ENCODE measurements at regions not wholly inside any gene's neighbourhood (a gene's known extent, or its start where the extent isn't known, plus 50 kb on each side); places are given as distances from the start of the nearest gene placed in this dataset.

DNA sequence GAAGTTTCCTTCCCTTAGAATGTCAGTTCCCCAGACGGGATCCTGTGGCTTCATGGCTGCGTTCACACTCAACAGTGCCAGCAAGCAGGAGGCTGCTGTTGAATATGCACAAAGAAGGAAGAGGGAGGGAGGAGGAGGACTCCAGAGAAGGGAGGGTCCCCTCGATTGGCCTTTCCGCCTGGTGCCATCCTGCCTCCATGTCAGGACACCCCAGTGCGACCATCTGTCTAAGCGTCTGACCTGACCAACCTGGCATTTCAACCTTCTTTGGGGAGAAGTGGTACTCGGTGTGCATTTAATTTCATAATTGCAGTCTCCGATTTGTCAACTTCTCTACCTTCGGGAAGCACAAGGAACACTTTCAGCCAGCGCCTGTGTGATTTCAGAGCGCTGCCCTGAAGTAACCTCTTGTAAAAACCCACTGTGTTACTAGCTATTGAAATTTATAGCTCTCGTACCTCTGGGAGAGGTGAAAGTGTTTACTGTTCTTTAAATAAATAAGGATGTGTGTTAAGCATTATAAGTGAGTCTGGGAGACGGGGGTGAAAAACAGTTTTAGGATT is 1491.9 kb downstream of the TBC1D22A start:
- no peak for DNase-seq

DNA sequence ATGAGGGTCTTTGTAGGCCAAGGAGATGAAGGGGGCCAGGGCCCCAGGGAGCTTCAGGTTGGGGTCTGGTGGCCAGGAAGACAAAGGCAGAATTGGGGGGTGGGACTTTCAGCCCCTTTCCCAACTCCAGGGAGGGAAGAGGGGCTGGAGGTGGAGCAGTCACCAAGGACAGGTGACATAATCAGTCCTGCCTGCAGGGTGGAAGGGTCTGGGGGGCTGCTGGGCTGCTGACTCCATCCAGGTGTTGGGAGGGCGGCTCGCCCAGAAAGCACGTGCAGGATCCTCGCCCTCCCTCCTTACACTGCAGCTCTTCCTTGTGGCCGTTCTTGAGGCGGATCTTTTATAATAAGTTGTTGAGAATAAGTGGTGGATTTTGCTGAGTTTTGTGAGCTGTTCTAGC is 1491.1 kb downstream of the TBC1D22A start:
- DNase-seq = no peak

DNA sequence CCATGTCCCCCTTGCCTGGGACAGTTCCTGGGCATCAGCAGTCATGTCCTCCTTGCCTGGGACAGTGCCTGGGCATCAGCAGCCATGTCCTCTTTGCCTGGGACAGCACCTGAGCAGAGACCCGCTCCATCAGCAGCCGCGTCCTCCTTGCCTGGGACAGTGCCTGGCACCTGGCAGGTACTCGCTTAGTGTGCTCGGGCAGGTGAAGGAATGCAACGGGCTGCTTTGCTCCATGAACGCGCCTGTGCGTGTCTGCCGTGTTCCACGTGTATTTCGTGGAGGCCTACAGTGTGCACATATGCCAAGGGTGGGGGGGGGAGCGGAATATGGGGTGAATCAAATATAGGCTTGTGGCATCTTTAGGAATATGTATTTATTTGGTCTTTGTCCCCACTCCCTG is 1490.7 kb downstream of the TBC1D22A start:
- no peak for DNase-seq

DNA sequence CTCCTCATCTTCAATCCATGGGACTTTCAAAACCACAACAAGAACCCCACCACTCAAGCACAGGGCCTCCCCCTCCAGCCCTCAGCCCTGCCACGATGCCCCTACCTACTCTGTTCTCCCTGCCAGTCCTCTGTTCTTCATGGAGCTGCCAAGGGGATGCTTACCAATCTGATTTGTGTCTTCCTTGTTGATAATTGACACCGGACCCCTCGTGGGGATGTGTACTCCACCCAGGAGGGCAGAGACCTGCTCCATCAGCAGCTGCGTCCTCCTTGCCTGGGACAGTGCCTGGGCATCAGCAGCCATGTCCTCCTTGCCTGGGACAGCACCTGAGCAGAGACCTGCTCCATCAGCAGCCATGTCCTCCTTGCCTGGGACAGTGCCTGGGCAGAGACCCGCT is 1489.2 kb downstream of the TBC1D22A start:
- DNase-seq = no peak

DNA sequence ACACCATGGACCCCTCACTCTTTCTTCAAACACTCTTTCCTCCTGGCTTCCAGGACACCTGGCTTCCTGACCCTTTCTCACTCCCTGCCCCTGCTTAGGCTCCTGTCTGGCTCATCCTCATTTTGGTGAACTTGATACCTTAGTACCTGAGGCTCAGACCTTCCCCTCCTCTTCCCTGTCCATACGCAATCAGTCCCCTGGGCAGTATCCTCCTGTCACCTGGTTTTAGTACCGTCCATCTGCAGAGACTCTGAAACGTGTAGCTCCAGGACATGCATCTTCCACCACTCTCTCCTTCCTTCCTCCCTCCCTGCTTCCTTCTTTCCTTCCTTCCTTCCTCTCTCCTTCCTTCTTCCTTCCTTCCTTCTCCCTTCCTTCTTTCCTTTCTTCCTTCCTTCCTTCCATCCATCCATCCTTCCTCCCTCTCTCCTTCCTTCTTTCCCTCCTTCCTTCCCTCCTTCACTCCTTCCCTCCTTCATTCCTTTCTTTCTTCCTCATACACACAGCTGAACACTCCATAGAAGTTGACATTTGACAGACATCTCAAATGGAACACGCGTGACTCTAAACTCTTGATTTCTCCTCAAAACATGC is 1488.6 kb downstream of the TBC1D22A start:
- no peak for DNase-seq

DNA sequence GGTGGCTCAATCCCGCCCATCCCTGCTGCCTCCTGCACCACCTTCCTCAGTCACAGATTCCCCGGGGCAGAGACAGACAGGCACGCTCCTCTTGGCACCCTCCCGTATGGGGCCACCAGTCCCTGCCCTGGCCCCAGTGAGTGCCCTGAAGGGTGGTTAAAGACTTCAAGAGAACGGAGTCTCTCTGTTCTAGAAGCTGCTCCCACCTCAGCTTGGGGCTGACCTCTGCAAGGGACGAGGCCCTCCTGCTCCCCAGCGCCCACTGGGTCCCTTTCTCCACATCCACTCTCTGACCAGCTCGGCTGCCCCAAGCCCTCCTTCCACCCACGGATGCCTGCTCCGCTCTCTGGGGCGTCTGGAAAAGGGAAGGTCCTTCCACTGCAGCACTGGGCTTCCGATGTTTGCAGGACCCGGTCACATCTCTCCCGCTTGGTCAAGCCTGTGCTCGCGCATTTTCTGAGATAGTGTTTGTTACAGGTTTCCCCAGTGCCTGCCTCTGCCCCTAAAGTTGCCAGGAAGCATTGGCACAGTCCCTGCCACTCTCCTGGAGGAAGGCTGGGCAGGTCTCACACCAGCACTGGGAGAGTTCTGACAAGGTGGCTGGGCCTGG is 1487.9 kb downstream of the TBC1D22A start:
- DNase-seq = no peak

DNA sequence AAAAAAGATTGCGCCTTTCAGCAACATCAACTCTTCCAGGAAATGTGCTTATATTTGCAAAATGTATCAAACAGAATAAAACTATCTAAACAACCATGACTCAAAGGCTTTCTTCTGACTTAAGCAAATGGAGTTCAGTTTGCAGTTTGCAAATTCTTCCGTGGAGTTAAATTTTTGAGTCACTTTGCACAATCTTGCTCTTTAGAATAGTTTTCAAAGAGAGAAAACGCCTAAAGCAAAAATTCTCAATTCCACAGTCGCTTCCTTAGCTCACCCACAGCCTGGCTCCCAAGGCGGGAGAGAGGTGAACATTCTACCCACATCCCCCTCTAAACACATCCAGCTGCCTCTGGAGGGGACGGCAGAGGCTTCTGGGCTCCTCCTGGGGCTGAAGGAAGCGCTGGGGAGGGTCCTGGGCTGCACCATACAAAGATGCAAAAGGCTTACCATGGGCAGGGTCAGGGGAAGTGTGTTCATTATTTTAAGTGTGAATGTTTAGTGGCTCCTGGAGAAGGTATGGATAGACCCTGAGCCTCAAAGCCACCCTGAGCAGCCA is 1487.3 kb downstream of the TBC1D22A start:
- DNase-seq = no peak

DNA sequence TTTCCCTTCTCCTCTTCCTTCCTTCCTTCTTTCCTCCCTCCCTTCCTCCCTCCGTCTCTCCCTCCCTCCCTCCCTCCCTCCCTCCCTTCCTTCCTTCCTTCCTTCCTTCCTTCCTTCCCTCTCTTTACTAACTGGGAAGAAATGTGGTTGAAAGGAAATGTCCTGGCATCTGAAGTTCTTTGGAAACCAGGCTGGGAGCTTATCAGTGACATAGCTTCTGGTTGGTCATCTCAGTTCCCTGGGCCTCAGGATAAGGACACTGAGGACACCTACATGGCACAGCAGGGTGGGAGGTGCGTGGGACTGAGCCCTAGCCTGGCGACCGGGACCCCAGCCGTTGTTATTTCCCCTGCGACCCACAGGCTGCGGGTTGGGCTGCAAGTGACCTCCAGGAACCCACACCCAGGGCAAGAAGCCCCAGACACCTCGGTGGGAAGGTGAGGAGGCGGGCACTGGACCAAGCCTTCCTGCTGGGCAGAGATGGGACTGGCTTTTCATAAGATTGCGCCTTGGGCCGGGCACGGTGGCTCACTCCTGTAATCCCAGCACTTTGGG is 1486.5 kb downstream of the TBC1D22A start:
- DNase-seq = no peak

DNA sequence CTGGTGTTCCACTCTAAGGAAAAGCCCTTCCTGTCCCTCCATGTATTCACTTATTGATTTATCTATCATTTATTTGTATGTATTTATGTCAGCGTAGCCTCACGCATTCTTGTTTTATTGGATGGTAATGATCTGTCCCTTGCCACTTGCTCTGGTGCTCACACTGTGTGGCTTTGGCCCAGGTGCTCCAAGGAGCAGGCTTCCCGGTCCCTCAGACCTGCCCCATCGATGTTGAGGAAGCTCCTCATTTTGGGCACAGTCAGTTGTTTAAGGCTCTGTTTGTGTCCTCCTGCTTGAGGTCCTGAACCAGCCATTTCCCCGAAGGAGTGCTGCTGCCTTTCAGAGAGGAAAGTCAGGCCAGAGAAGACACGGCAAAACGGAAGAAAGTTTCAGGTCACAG is 1485.4 kb downstream of the TBC1D22A start:
- no peak for DNase-seq

DNA sequence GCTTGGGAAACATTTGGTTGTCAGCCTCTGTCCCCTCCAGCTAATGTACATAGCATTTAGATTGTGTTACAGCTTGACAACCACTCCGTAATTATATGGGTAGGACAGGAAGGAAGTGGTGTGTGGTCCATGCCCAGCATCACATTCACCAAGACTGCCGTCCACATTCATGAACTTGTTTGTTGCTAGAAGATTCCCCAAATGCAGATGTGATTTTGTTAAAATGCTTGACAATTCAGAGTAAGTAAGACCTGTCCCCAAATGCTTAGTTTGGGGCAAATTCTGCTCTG is 1482.7 kb downstream of the TBC1D22A start:
- DNase-seq = no peak

DNA sequence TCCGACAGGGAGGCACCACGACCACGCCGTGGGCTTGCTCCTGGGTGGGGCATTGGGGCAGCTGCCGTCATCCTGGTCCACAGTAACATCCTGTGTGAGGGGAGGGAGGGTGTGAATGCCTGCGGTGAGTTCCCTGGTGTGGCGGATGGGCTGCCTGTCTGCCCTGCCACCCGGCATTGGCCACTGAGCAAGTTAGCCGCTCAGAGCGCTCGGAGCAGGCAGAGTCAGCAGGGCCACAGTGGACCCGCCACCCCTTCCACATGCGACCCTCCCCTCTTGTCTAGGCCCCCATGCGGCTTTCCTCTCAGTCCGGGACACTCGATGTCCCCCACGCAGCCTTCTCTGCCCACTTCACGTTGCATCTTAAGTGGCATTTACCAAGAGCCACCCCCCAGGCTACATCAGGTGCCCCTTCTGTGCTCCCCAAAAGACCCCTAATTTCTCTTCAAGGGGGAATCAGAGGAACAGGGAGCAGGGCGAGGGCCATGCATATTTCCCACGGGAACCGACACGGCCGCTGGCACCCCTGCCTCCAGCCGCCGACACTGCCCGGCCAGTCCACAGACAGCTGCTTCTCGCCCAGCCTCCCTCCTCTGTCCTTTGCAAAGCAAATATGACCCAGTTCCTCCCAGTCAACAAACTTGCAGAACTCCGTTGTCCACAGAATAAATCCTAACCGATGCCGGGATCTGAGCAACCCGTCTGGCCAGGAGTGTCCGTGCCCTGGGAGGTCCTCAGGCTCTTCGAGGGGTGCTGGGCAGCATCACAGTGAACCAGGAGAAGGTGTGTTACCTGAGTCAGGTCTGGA is 1482.1 kb downstream of the TBC1D22A start:
- no peak for DNase-seq

DNA sequence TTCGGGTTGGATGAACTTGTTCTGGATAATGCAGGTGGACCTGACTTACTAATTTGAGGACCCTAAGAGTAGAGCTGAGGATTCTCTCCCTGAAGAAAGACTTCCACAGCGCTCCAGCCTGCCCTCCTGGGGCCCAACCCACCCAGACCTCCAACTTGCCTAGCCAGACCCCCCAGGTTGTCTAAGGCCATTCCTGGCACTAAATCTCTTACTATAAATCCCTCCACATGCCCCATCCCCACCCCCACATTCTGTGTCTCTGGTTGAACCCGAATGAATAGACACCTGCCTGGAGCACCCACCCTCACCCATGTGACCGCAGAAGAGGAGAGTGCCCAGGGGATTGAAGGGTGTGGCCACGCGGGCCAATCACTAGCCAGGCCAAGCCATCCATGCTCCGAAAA is 1480.0 kb downstream of the TBC1D22A start:
- DNase-seq = no peak

DNA sequence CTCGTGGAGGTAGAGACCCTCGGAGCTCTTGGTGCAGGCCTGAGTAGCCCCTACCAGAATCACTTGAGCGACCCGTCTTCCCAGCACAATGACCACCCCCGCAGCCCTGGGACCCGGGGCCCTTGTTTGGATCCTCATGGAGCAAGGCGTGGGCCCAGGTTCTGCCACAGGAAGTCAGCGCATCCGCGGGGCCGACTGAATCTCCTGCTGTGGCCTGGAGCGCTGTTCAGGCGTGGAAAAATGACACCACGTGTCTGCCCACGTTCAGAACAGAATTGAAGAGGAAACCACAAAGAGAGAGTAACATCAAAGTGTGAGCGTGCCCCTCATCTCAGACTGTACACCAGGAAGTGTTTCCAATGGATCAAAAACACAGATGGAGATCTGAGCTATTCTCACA is 1479.2 kb downstream of the TBC1D22A start:
- no peak for DNase-seq

DNA sequence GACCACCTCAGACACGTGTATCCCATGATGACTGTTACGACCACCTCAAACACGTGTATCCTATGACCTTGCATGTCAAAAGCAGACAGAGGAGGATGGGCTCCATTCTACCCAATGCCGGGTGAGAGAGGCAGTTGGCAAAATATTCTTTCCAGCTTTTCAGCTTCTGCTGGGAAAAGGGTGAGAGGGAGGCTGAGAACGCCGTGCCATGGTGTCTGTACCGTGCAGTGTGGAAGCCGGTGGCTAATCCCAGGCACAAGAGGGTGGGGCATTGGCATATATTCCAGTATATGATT is 1478.4 kb downstream of the TBC1D22A start:
- no peak for DNase-seq

DNA sequence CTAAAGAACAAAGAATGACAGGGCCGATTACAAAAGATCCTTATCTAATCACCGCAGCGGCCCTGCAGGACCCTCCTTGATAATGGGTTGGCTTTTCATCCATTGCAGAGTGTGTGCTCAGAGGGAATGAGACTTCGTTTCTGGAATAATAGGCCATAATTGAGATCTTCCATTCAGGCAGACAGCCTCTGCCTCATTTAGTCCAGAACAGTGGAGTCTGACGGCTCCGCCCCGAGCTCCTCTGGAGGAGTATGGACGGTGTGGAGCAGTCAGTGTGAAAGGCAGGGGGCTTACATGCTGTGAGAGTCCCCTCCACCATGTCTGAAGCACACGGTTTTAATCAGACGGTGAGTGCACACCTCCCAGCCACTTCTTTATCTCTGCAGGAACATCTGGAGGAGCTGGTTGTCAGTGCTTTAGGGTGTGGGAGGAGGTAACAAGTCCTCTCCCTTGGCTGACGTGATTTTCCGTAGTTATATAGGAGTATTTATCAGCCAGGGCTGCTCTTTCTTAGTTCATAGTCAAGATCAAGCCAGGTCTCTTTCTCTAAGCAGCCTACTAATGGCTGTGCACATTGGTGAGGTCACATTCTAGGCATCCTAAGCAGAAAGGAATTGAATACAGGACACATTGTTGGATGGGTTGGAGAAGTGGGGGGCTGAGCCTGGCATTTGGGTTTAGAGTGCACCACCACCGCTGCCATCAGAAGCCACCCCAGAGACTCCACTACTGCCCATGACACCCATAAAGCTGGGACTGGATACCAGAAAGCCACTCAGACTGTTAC is 1477.9 kb downstream of the TBC1D22A start:
- no peak for DNase-seq

DNA sequence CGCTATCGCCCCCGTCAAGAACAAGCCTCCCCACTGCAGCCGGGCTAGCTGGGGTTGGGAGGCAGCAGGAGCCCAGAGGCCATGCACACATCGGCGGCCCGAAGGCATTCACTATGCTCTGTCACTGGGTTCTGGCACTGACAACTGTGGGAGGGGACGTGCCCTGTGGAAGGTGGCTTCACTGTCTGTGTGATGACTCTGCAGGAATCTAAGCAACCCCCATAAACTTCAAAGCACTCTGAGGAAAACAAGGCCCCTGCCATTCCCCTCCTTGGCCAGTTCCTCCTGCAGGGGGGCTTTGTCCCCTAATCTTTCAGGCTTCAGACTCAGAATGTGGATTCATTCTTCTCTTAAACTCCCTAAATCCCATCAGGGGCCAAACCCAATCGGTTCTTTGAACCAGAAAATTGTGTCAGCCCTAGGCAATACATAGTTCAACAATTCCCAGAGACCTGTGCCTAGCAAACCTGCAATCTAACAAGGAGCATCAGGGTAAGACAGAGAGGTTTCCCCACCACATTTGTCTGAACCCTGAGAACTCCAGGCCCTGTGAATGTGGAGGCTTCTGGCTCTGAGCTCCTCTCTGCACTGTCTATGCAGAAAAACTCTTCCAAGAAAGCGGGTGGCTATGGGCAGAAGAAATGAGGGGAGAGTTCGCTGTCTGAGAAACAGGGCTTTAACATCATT is 1477.2 kb downstream of the TBC1D22A start:
- no peak for DNase-seq

DNA sequence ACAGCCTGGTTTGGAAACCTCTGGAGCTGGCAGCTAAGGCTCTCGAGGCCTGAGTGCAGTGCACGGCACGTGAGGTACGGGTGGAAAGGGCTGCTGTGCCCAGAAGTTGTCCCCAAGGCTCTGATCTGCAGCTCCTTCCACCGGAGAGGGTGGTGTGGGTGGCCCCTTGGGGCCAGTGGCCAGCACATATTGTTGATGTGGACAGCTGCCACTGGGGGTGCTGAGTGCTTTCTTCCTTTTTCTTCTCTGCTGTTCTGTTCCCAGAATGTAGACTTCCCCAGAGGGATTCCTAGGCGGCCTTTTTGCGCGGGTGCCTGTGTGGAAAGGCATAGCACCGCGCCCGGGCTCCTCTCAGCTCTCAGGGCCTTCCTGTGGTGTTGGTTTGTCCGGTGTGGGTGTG is 1476.5 kb downstream of the TBC1D22A start:
- DNase-seq = no peak

DNA sequence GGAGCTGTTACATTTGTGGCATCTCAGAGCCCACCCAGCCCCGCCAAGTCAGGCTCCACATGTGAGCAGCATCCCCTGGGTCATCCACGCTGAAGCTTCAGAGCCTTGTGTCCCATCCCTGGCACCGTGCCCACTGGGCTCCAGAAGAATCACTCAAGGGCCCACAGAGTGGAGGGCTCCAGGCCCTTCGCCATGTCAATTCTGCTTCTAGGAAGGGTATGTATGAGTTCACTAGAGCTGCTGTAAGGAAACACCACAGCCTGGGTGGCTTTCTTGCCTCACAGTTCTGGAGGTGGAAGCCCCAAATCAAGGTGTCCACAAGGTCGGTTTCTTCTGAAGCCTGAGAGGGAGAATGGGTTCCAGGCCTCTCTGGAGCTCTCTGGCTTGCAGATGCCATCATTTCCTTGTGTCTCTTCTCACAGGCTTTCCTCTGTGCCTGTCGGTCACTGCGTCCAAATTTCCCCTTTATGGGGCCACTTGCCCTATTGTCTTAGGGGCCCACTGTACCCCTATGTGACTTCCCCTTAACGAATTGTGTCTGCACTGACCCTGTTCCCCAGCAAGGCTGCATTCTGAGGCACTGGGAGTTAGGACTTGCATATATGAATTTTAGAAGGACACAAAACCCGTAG is 1476.0 kb downstream of the TBC1D22A start:
- DNase-seq = no peak

DNA sequence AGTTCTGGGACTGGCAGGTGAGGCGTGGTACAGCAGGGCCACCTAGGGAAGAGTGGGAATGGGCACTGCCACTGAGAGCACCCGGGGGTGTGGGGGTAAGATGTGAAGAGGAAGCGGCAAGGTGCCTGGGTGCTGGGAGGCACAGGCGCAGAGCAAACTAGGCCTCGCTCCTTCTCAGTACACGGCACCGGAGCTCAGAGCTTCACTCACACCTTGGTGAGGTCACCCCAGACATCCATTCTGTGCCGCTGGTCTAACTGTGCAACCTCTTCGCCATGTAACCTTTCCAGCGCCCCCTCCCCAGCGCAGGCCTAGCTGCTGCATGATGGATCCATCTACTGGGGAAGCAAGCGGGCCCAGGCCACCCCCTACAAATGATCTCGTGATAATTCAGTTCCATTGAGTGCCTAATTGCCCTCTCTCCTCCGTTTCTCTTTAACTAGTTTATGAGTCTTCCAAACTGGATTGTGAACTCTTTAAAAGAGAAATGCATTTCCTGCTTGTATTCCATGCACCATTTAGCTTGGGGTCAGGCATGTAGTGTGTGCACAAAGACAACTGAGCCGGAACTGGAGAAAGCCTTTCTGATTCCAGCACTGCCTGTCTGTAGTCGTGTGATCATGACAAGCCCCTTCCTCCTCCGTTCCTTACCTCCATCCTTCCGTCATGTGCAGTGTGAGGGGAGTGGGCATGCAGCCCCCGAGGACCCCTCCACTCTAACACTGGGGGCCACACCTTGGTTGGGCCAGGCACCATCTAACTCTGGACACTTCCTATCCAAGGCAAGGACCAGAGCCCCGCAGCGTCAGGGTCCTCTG is 1475.2 kb downstream of the TBC1D22A start:
- DNase-seq = no peak

DNA sequence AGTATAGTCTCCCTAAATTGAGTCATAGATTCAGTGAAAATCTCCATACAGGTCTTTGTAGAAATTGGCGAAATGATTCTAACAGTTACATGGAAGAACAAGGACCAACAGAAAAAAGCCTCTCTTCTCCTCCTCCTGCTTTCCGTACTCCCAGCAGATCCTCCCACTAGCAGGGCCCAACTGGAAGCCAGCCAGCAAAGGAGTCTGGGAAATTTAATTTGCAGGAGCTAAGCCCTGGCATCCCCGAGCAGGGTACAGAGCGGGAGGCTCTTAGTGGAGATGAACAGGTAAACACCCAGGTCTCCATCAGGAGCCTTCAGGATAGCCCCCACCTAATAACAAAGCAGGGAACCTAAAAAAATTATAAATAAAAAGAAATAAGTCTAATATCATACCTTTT is 1473.8 kb downstream of the TBC1D22A start:
- DNase-seq = no peak

DNA sequence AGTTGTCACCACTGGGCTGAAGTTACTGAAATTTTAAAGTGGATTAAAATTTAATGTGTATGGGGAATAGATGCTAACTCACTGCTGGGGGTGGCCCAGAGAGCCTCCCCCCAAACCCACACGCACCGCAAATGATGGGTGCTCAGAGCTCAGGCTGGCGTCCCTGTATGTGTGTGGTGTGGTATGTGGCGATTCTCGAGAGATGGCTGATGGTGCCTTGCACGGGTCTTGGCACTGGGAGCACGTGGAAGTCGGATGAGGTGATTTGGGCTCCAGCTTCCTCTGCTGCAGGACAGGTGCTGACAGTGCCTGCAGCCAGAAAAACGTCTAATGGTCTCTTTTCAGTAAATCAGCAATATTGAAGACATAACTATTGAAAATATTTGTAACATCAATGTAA is 1473.3 kb downstream of the TBC1D22A start:
- no peak for DNase-seq
